Upper lobe of right lung (tissue), 1 donor: ENCODE measurements at regions not wholly inside any gene's neighbourhood (a gene's known extent, or its start where the extent isn't known, plus 50 kb on each side); places are given as distances from the start of the nearest gene placed in this dataset.

Source experiments
- ATAC-seq: fragments of 200-7000 bp; cut with Tn5 transposase; one replicate; pipeline ENCODE4 v1.9.1; 2020; ENCODE audit warnings: mild to moderate bottlenecking, moderate library complexity
- DNase-seq: peaks from one replicate; pipeline ENCODE4 v3.0.0-alpha.2; 2020
- H3K27ac ChIP-seq: fragments of 200-600 bp; one replicate; pipeline ENCODE4 v1.8.0; 2022
- H3K27me3 ChIP-seq: fragments of 200-600 bp; one replicate; pipeline ENCODE4 v1.8.0; 2022; ENCODE audit warnings: mild to moderate bottlenecking
- H3K36me3 ChIP-seq: fragments of 200-600 bp; one replicate; pipeline ENCODE4 v1.8.0; 2022
- H3K4me1 ChIP-seq: fragments of 200-600 bp; one replicate; pipeline ENCODE4 v1.8.0; 2022
- H3K4me3 ChIP-seq: fragments of 200-600 bp; one replicate; pipeline ENCODE4 v1.8.0; 2022; ENCODE audit warnings: mild to moderate bottlenecking
- H3K9me3 ChIP-seq: fragments of 200-600 bp; one replicate; pipeline ENCODE4 v1.8.0; 2022
- CTCF ChIP-seq: fragments of 200-600 bp; IDR thresholded peaks from one replicate; pipeline ENCODE4 v1.8.0; 2022; ENCODE audit warnings: antibody characterized with exemption
- intact Hi-C: fragments of 100-400 bp; cut with DNase I; formaldehyde crosslinking; loops from one replicate; pipeline ENCODE4 v1.11.0; 2022
- donor health status: DM: no; HTN: yes; CAD: no; lungs with severe emphysema.

GRCh38 chr3:20344400-20344959, 158.5 kb upstream of the SGO1 start:
- Histone ChIP-seq H3K4me1 (no peaks in the 10 kb centered on the region), H3K27me3 (no peaks in the 10 kb centered on the region), H3K9me3 (no peaks in the 10 kb centered on the region), H3K27ac (no peak overlapping the region), H3K4me3 (no peak overlapping the region), H3K36me3 (no peaks in the 10 kb centered on the region)
- intact Hi-C loops: no loop called here
- DNase-seq (no peak), ATAC-seq (no peak)
- no peak for TF ChIP-seq CTCF

- Histone ChIP-seq H3K4me3 (no peak overlapping the region), H3K27ac (no peak overlapping the region), H3K9me3 (no peaks in the 10 kb centered on the region), H3K27me3 (no peaks in the 10 kb centered on the region), H3K4me1 (no peaks in the 10 kb centered on the region), H3K36me3 (no peaks in the 10 kb centered on the region)
- ATAC-seq (no peak), DNase-seq (no peak)
- TF ChIP-seq CTCF: no peak
- intact Hi-C loops: no loop called here
Measured at GRCh38 chr3:20343790-20344189, 157.8 kb upstream of the SGO1 start.

GRCh38 chr3:20340324-20340928, 154.4 kb upstream of the SGO1 start:
- no peak overlapping the region for H3K27ac ChIP-seq
- peak; percentile 89 for TF ChIP-seq CTCF
- no peaks in the 10 kb centered on the region for H3K4me1 ChIP-seq
- no peaks in the 10 kb centered on the region for H3K36me3 ChIP-seq
- intact Hi-C loops: no loop called here
- peak; percentile 90 for ATAC-seq
- DNase-seq: no peak
- H3K27me3 ChIP-seq: no peaks in the 10 kb centered on the region
- no peak overlapping the region for H3K4me3 ChIP-seq
- H3K9me3 ChIP-seq: no peaks in the 10 kb centered on the region

- Histone ChIP-seq H3K27me3 (no peaks in the 10 kb centered on the region), H3K27ac (no peak overlapping the region), H3K36me3 (no peaks in the 10 kb centered on the region), H3K4me3 (no peak overlapping the region), H3K9me3 (no peaks in the 10 kb centered on the region), H3K4me1 (no peaks in the 10 kb centered on the region)
- intact Hi-C loops: no loop called here
- ATAC-seq: no peak
- DNase-seq: no peak
- TF ChIP-seq CTCF: no peak
Measured at GRCh38 chr3:20336572-20336971, 150.6 kb upstream of the SGO1 start.

GRCh38 chr3:20334842-20335241, 148.8 kb upstream of the SGO1 start:
- no peak for TF ChIP-seq CTCF
- no peak overlapping the region for H3K27ac ChIP-seq
- no peak for DNase-seq
- no peak overlapping the region for H3K4me3 ChIP-seq
- intact Hi-C loops: no loop called here
- H3K4me1 ChIP-seq: no peaks in the 10 kb centered on the region
- no peaks in the 10 kb centered on the region for H3K36me3 ChIP-seq
- ATAC-seq: no peak
- no peaks in the 10 kb centered on the region for H3K27me3 ChIP-seq
- no peaks in the 10 kb centered on the region for H3K9me3 ChIP-seq

- DNase-seq (no peak), ATAC-seq (no peak)
- intact Hi-C loops: no loop called here
- H3K4me3 ChIP-seq: no peak overlapping the region
- H3K9me3 ChIP-seq: no peaks in the 10 kb centered on the region
- H3K4me1 ChIP-seq: no peaks in the 10 kb centered on the region
- H3K36me3 ChIP-seq: no peaks in the 10 kb centered on the region
- H3K27me3 ChIP-seq: no peaks in the 10 kb centered on the region
- TF ChIP-seq CTCF: no peak
- no peak overlapping the region for H3K27ac ChIP-seq
Measured at GRCh38 chr3:20327889-20328288, 141.9 kb upstream of the SGO1 start.
